H1 (cell line): ENCODE measurements at regions not wholly inside any gene's neighbourhood (a gene's known extent, or its start where the extent isn't known, plus 50 kb on each side); places are given as distances from the start of the nearest gene placed in this dataset.

Source experiments
- CTCF ChIA-PET: fragments of 300-600 bp; sonication (Branson Sonifier 250); formaldehyde crosslinking; loops from one replicate; lab custom pipeline; 2021; ENCODE audit not compliant: partially characterized antibody; lab: Charles Lee
- POLR2A ChIA-PET: fragments of 300-600 bp; sonication (Branson Sonifier 250); formaldehyde crosslinking; loops from one replicate; lab custom pipeline; 2021; ENCODE audit warnings: inconsistent platforms; ENCODE audit not compliant: partially characterized antibody; lab: Charles Lee
- DNase-seq, 2 experiments: peaks; one replicate each; pipeline versions ENCODE4 v3.0.0 to v3.0.0-alpha.2; 2010 to 2022; ENCODE audit warnings: low spot score in 2 of 2, low read depth in 1 of 2, mixed read lengths in 1 of 2
- FAIRE-seq: peaks from 2 replicates; lab custom pipeline; 2011; peaks lifted over from hg19 to GRCh38; lab: Jason Lieb, UNC
- H2AFZ ChIP-seq: 2 replicates; pipeline ENCODE4 v1.8.1; 2012; ENCODE audit warnings: low read length, inconsistent platforms
- H2AK5ac ChIP-seq: 2 replicates; pipeline ENCODE4 v1.6.1; 2013; ENCODE audit warnings: low read depth, low read length
- H2BK120ac ChIP-seq: replicated peaks from 2 replicates; pipeline ENCODE3; 2013; ENCODE audit warnings: low read depth, low read length, inconsistent platforms
- H2BK12ac ChIP-seq: 2 replicates; pipeline ENCODE4 v1.6.1; 2013; ENCODE audit warnings: low read depth, low read length
- H2BK15ac ChIP-seq: 2 replicates; pipeline ENCODE4 v1.6.1; 2013; ENCODE audit warnings: low read length
- H2BK20ac ChIP-seq: 2 replicates; pipeline ENCODE4 v1.6.1; 2013; ENCODE audit warnings: low read length
- H2BK5ac ChIP-seq: 2 replicates; pipeline ENCODE4 v1.6.1; 2013; ENCODE audit warnings: low read depth, low read length
- H3K14ac ChIP-seq: 2 replicates; pipeline ENCODE4 v1.6.1; 2013; ENCODE audit warnings: inconsistent platforms; ENCODE audit not compliant: insufficient read length
- H3K18ac ChIP-seq: 2 replicates; pipeline ENCODE4 v1.6.1; 2013; ENCODE audit warnings: low read length; ENCODE audit errors: extremely low read depth
- H3K23ac ChIP-seq: 2 replicates; pipeline ENCODE4 v1.6.1; 2013; ENCODE audit warnings: inconsistent platforms; ENCODE audit not compliant: insufficient read length
- H3K23me2 ChIP-seq: 2 replicates; pipeline ENCODE4 v1.6.1; 2013; ENCODE audit warnings: low read depth, low read length
- H3K27ac ChIP-seq: 2 replicates; pipeline ENCODE4 v1.6.1; 2011; ENCODE audit warnings: low read depth, low read length, inconsistent platforms
- H3K27me3 ChIP-seq, 4 experiments: replicated peaks in 1 of 4; 1 replicate in 1 of 4; 2 replicates in 3 of 4; pipeline versions ENCODE4 v1.6.1 to v1.8.1; 2011 to 2013; ENCODE audit warnings: low read length in 3 of 4, mild to moderate bottlenecking in 3 of 4, inconsistent platforms in 2 of 4, mixed read lengths in 2 of 4, moderate library complexity in 1 of 4; ENCODE audit not compliant: control insufficient read depth in 3 of 4, insufficient read depth in 3 of 4; ENCODE audit errors: extremely low read depth in 1 of 4
- H3K36me3 ChIP-seq, 4 experiments: 2 replicates each; pipeline versions ENCODE4 v1.6.1 to v1.8.1; 2011 to 2013; ENCODE audit warnings: mild to moderate bottlenecking in 4 of 4, low read length in 3 of 4, moderate library complexity in 2 of 4, control low read depth in 1 of 4, inconsistent platforms in 1 of 4; ENCODE audit not compliant: insufficient read depth in 4 of 4, control insufficient read depth in 2 of 4
- H3K4ac ChIP-seq: replicated peaks from 2 replicates; pipeline ENCODE3; 2013; ENCODE audit warnings: low read length, low read depth, mixed read lengths, inconsistent platforms; ENCODE audit not compliant: insufficient read length
- H3K4me1 ChIP-seq, 4 experiments: replicated peaks in 1 of 4; 1 replicate in 1 of 4; 2 replicates in 3 of 4; pipeline versions ENCODE4 v1.6.1 to v1.8.1; 2011 to 2013; ENCODE audit warnings: low read length in 3 of 4, inconsistent platforms in 2 of 4, mixed read lengths in 1 of 4; ENCODE audit not compliant: insufficient read depth in 4 of 4, control insufficient read depth in 3 of 4
- H3K4me2 ChIP-seq, 2 experiments: 2 replicates each; pipeline versions ENCODE4 v1.6.1 to v1.8.1; 2011 to 2013; ENCODE audit warnings: low read depth in 2 of 2, low read length in 2 of 2, control low read depth in 1 of 2, inconsistent platforms in 1 of 2, mild to moderate bottlenecking in 1 of 2; ENCODE audit not compliant: insufficient read depth in 1 of 2
- H3K4me3 ChIP-seq, 4 experiments: fragments of 200-600, 300-600 bp in 1 of 4; sonication (generic), shearing (Covaris generic), sonication (Bioruptor Twin) in 1 of 4; 2 replicates each; pipeline versions ENCODE4 v1.5.1 to v1.8.1; 2011 to 2016; ENCODE audit warnings: low read length in 4 of 4, low read depth in 3 of 4, control low read depth in 2 of 4, inconsistent platforms in 2 of 4, mild to moderate bottlenecking in 2 of 4, mixed read lengths in 1 of 4, moderate library complexity in 1 of 4; ENCODE audit not compliant: insufficient read depth in 2 of 4; ENCODE audit errors: extremely low read depth in 1 of 4
- H3K56ac ChIP-seq: replicated peaks from 2 replicates; pipeline ENCODE3; 2013; ENCODE audit warnings: low read depth, mild to moderate bottlenecking, mixed read lengths, low read length, inconsistent platforms; ENCODE audit not compliant: insufficient read length
- H3K79me1 ChIP-seq: 2 replicates; pipeline ENCODE4 v1.6.1; 2013; ENCODE audit warnings: low read depth, low read length, control low read depth
- H3K79me2 ChIP-seq, 2 experiments: 2 replicates each; pipeline versions ENCODE4 v1.6.1 to v1.8.1; 2012 to 2013; ENCODE audit warnings: low read length in 2 of 2, mild to moderate bottlenecking in 2 of 2, inconsistent platforms in 1 of 2; ENCODE audit not compliant: insufficient read depth in 2 of 2, control insufficient read depth in 1 of 2
- H3K9ac ChIP-seq, 4 experiments: replicated peaks in 1 of 4; 1 replicate in 1 of 4; 2 replicates in 3 of 4; pipeline versions ENCODE4 v1.6.1 to v1.8.1; 2011 to 2013; ENCODE audit warnings: low read depth in 3 of 4, low read length in 3 of 4, control low read depth in 2 of 4, mild to moderate bottlenecking in 2 of 4, moderate library complexity in 2 of 4, inconsistent platforms in 1 of 4; ENCODE audit errors: extremely low read depth in 1 of 4
- H3K9me3 ChIP-seq, 2 experiments: 2 replicates each; pipeline versions ENCODE4 v1.6.1 to v1.8.1; 2012 to 2013; ENCODE audit warnings: mild to moderate bottlenecking in 2 of 2, moderate library complexity in 2 of 2, control low read depth in 1 of 2, inconsistent platforms in 1 of 2, low read depth in 1 of 2, low read length in 1 of 2, mixed read lengths in 1 of 2; ENCODE audit not compliant: insufficient read depth in 2 of 2
- H4K20me1 ChIP-seq, 2 experiments: replicated peaks in 1 of 2; 2 replicates each; pipeline versions ENCODE3 to v1.8.1; 2011 to 2013; ENCODE audit warnings: inconsistent platforms in 2 of 2, low read length in 2 of 2, mild to moderate bottlenecking in 1 of 2; ENCODE audit not compliant: insufficient read depth in 2 of 2, control insufficient read depth in 1 of 2
- H4K5ac ChIP-seq: 2 replicates; pipeline ENCODE4 v1.6.1; 2013; ENCODE audit warnings: low read length, low read depth, mixed read lengths, inconsistent platforms; ENCODE audit not compliant: insufficient read length
- H4K8ac ChIP-seq: 2 replicates; pipeline ENCODE4 v1.8.0; 2013; ENCODE audit warnings: mild to moderate bottlenecking, moderate library complexity, low read length, inconsistent platforms; ENCODE audit not compliant: insufficient read depth; ENCODE audit errors: extremely low read depth
- H4K91ac ChIP-seq: replicated peaks from 2 replicates; pipeline ENCODE3; 2013; ENCODE audit warnings: low read length, mixed read lengths, inconsistent platforms; ENCODE audit not compliant: insufficient read length
- KDM1A ChIP-seq: fragments of 200-600, 300-600 bp; sonication (generic); IDR thresholded peaks from 2 replicates; pipeline ENCODE4 v1.7.1; 2016; ENCODE audit warnings: mild to moderate bottlenecking, low read length, borderline replicate concordance
- RFX5 ChIP-seq: IDR thresholded peaks from 2 replicates; pipeline ENCODE4 v1.6.1; 2011; ENCODE audit warnings: low read depth, low read length, improper control_type of control experiment, borderline replicate concordance
- SP4 ChIP-seq: IDR thresholded peaks from 2 replicates; pipeline ENCODE4 v1.6.1; 2012; ENCODE audit warnings: low read length, inconsistent platforms
- TCF12 ChIP-seq: IDR thresholded peaks from 2 replicates; pipeline ENCODE4 v1.6.1; 2011; ENCODE audit warnings: low read depth, mild to moderate bottlenecking, low read length
- WGBS, 2 experiments: shearing (Covaris generic) in 1 of 2; methylation state at CpG; one replicate each; pipeline versions ENCODE4 v1.1.6 to v1.1.7; 2013 to 2015; ENCODE audit warnings: low lambda C conversion rate in 2 of 2, mixed read lengths in 2 of 2, inconsistent platforms in 1 of 2, low coverage in 1 of 2, missing lambda C conversion rate in 1 of 2; ENCODE audit not compliant: insufficient replicate concordance in 2 of 2, insufficient coverage in 1 of 2, insufficient read length in 1 of 2; ENCODE audit errors: extremely low coverage in 1 of 2, missing lambda C conversion rate in 1 of 2; 5-methylcytosine and 5-hydroxymethylcytosine counted together
- TF ChIP-seq, protein P1 (sequence below): IDR thresholded peaks from 2 replicates; pipeline ENCODE4 v1.6.1; 2012; ENCODE audit warnings: inconsistent platforms

DNA sequence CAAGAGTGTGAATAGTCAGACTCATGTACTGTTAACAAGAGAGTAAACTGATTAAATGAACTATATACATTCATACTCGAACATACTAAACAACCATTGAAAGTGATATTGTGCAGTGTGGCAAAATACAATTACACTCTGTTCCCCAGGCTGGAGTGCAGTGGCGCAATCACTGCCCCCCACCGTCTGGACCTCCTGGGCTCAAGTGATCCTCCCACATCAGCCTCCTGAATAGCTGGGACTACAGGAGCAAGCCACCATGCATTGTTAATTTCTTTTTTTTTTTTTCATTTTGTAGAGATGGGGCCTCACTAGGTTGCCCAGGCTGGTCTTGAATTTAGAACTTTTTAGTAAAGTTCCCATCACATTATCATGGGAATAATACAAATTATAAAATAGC, 77.3 kb upstream of the LSM14A start:
- Histone ChIP-seq H3K4me1 (no peaks in the 10 kb centered on the region; a peak in 1 of 7 replicates), H3K4ac (no peak overlapping the region), H4K5ac (no peak overlapping the region), H3K4me3 (no peak overlapping the region), H3K23ac (no peak overlapping the region), H3K79me2 (no peaks in the 10 kb centered on the region), H2AK5ac (no peak overlapping the region), H4K8ac (no peak overlapping the region), H2BK12ac (no peak overlapping the region), H2BK20ac (no peak overlapping the region), H3K4me2 (no peak overlapping the region), H2AFZ (no peak overlapping the region), H3K27me3 (no peaks in the 10 kb centered on the region), H3K9me3 (no peaks in the 10 kb centered on the region), H3K23me2 (0 out of 2 replicates have a peak, but pooled peaks cover 2% of the 10 kb centered on the region), H3K18ac (no peak overlapping the region), H2BK15ac (no peak overlapping the region), H2BK120ac (no peak overlapping the region), H4K20me1 (no peaks in the 10 kb centered on the region), H3K14ac (no peak overlapping the region), H2BK5ac (no peak overlapping the region), H3K79me1 (no peaks in the 10 kb centered on the region), H3K56ac (no peak overlapping the region), H3K9ac (no peak overlapping the region), H3K27ac (no peak overlapping the region), H3K36me3 (no peaks in the 10 kb centered on the region), H4K91ac (no peak overlapping the region)
- ChIA-PET CTCF (interaction anchor here (0.6 to 3.2 kb wide), 8 partner anchors 9 to 1069 kb away, joined by 3 to 68 read pairs (median 4); no protein-coding TSS in a partner anchor), POLR2A (interaction anchor here (1.4 kb wide), 1 partner anchor 299 kb away, joined by 3 read pairs; the partner anchor contains the start of gene KCTD15)
- no peak for FAIRE-seq
- DNase-seq = no peak
- WGBS, 2 experiments = 78% methylated on average over 3 of the region's 3 CpGs; no CpG with 5 or more reads in 1 of the 2 experiments
- TF ChIP-seq TCF12 (no peak), RFX5 (no peak), KDM1A (no peak), SP4 (no peak)
- TF ChIP-seq, protein P1, sequence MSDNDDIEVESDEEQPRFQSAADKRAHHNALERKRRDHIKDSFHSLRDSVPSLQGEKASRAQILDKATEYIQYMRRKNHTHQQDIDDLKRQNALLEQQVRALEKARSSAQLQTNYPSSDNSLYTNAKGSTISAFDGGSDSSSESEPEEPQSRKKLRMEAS = no peak
